RWPE2 (cell line): ENCODE measurements at regions not wholly inside any gene's neighbourhood (a gene's known extent, or its start where the extent isn't known, plus 50 kb on each side); places are given as distances from the start of the nearest gene placed in this dataset.
"Not testable (repeated sequence)": the region's sequence is repeated elsewhere in the genome, so short reads cannot be mapped to it uniquely, and the experiment has no call there.

Source experiments
- ATAC-seq: fragments of 200-7000 bp; cut with Tn5 transposase; 3 replicates; pipeline ENCODE4 v1.9.1; 2021; ENCODE audit warnings: low read depth
- DNase-seq: peaks from one replicate; pipeline ENCODE4 v3.0.0-alpha.2; 2020; ENCODE audit warnings: low spot score
- H3K27ac ChIP-seq: fragments of 450-650 bp; 2 replicates; pipeline ENCODE4 v1.5.1; 2017; ENCODE audit warnings: mild to moderate bottlenecking; ENCODE audit not compliant: poor library complexity, severe bottlenecking
- H3K27me3 ChIP-seq: fragments of 250-450 bp; sonication (Bioruptor Pico); 2 replicates; pipeline ENCODE4 v1.5.1; 2021; ENCODE audit warnings: mild to moderate bottlenecking, moderate library complexity; ENCODE audit not compliant: insufficient read depth, poor library complexity, severe bottlenecking
- H3K36me3 ChIP-seq: fragments of 250-450 bp; sonication (Bioruptor Pico); 2 replicates; pipeline ENCODE4 v1.5.1; 2020; ENCODE audit warnings: low read depth, mild to moderate bottlenecking, moderate library complexity
- H3K4me1 ChIP-seq: fragments of 250-450 bp; sonication (Bioruptor Pico); 2 replicates; pipeline ENCODE4 v1.5.1; 2021; ENCODE audit warnings: mild to moderate bottlenecking, moderate library complexity; ENCODE audit not compliant: insufficient read depth, poor library complexity, severe bottlenecking
- H3K4me3 ChIP-seq: fragments of 250-450 bp; sonication (Bioruptor Pico); 2 replicates; pipeline ENCODE4 v1.5.1; 2021; ENCODE audit warnings: mild to moderate bottlenecking, moderate library complexity; ENCODE audit not compliant: severe bottlenecking
- H3K9me3 ChIP-seq: fragments of 250-450 bp; sonication (Bioruptor Pico); 2 replicates; pipeline ENCODE4 v1.5.1; 2021; ENCODE audit warnings: mild to moderate bottlenecking, moderate library complexity; ENCODE audit not compliant: severe bottlenecking
- TF ChIP-seq, protein P1 (sequence below): fragments of 450-650 bp; IDR thresholded peaks from one replicate; pipeline ENCODE4 v1.5.1; 2017; ENCODE audit warnings: mild to moderate bottlenecking, moderate library complexity; ENCODE audit not compliant: poor library complexity, severe bottlenecking

DNA sequence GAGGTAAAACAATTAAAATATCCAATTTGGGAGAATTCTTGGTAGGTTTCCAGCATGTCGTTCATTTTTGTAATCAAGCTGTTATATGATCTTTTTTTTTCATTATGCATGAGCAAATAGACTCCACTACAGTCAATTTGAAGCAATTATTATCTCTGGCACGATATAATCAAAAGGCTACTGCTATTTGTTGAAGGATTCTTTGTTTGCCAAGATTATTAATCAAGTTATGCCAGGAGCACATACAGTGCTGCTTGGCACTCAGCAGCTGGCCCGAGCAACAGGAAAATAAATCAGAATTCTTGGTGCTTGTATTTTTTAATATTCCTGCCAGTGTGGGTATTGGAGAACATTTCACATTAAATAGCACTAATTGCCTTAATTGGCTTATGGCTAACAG is 279.5 kb downstream of the RND3 start:
- H3K27ac ChIP-seq: no peak overlapping the region
- no peaks in the 10 kb centered on the region for H3K9me3 ChIP-seq
- DNase-seq: no peak
- H3K27me3 ChIP-seq: no peaks in the 10 kb centered on the region
- H3K4me1 ChIP-seq: no peaks in the 10 kb centered on the region
- TF ChIP-seq, protein P1, sequence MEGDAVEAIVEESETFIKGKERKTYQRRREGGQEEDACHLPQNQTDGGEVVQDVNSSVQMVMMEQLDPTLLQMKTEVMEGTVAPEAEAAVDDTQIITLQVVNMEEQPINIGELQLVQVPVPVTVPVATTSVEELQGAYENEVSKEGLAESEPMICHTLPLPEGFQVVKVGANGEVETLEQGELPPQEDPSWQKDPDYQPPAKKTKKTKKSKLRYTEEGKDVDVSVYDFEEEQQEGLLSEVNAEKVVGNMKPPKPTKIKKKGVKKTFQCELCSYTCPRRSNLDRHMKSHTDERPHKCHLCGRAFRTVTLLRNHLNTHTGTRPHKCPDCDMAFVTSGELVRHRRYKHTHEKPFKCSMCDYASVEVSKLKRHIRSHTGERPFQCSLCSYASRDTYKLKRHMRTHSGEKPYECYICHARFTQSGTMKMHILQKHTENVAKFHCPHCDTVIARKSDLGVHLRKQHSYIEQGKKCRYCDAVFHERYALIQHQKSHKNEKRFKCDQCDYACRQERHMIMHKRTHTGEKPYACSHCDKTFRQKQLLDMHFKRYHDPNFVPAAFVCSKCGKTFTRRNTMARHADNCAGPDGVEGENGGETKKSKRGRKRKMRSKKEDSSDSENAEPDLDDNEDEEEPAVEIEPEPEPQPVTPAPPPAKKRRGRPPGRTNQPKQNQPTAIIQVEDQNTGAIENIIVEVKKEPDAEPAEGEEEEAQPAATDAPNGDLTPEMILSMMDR: no peak
- no peak for ATAC-seq
- H3K4me3 ChIP-seq: no peak overlapping the region
- no peaks in the 10 kb centered on the region for H3K36me3 ChIP-seq

DNA sequence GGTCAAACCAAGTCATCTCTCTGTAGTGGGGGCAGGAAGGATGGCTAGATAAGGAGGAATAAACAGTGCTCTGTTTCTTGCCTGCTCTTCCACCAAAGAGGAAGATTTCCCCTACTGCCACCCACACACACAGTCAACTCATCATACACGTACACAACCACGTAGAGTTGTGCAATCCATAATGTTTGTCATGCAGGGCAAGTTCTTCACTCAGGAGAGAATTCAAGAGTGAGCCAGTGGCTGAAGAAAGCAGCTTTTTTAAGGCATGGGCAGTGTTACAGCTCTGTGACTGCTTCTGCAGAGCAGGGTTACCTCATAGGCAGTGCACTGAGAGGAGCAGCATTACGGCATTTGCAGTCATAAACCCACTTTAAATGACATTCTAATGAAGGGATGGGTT is 283.0 kb downstream of the RND3 start:
- DNase-seq: no peak
- H3K9me3 ChIP-seq: no peaks in the 10 kb centered on the region
- TF ChIP-seq, protein P1: no peak
- no peak for ATAC-seq
- no peak overlapping the region for H3K27ac ChIP-seq
- no peaks in the 10 kb centered on the region for H3K36me3 ChIP-seq
- H3K4me3 ChIP-seq: no peak overlapping the region
- H3K4me1 ChIP-seq: no peaks in the 10 kb centered on the region
- no peaks in the 10 kb centered on the region for H3K27me3 ChIP-seq

DNA sequence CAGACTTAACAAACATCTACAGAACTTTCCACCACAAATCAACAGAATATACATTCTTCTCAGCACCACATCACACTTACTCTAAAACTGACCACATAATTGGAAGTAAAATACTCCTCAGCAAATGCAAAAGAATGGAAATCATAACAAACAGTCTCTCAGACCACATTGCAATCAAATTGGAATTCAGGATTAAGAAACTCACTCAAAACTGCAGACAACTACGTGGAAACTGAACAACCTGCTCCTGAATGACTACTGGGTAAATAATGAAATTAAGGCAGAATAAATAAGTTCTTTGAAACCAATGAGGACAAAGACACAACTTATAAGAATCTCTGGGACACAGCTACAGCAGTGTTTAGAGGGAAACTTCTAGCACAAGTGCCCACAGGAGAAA is 292.7 kb downstream of the RND3 start:
- peaks cover 12% of the 10 kb centered on the region for H3K4me1 ChIP-seq
- not testable (repeated sequence) for H3K9me3 ChIP-seq, H3K36me3 ChIP-seq, H3K4me3 ChIP-seq, H3K27me3 ChIP-seq, ATAC-seq, DNase-seq, H3K27ac ChIP-seq

DNA sequence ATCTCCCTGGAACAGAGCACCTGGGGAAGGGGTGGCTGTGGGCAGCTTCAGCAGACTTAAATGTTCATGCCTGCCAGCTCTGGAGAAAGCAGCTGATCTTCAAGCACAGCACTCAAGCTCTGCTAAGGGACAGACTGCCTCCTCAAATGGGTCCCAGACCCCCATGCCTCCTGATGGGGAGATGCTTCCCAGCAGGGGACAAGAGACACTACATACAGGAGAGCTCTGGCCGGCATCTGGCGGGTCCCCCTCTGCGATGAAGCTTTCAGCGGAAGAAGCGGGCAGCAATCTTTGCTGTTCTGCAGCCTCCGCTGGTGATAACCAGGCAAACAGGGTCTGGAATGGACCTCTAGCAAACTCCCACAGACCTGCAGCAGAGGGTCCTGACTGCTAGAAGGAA is 294.8 kb downstream of the RND3 start:
- Histone ChIP-seq H3K4me3 (no peak overlapping the region), H3K9me3 (no peaks in the 10 kb centered on the region), H3K27me3 (no peaks in the 10 kb centered on the region), H3K27ac (no peak overlapping the region), H3K36me3 (no peaks in the 10 kb centered on the region), H3K4me1 (peaks cover 25% of the 10 kb centered on the region)
- TF ChIP-seq, protein P1: no peak
- DNase-seq: no peak
- ATAC-seq: no peak

DNA sequence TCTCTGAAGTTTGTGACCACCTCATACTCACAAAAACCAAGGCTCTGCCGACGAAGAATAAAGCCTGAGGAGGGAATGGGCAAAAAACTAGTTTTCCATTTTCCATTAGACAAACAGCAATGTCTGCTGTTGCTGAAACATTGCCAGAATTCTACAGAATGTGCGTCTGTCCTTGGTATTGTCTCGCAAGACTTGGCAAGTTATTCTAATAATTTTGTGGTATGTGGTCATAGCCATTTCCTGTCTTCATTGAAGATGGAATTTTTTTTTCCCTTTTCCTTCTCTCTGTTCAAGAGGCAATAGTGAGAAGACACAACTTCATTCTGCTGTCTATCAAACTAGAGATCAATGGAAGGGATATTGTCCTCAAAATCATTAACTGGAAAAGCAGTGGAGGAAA is 296.1 kb downstream of the RND3 start:
- no peak for DNase-seq
- no peaks in the 10 kb centered on the region for H3K27me3 ChIP-seq
- peaks cover 27% of the 10 kb centered on the region for H3K4me1 ChIP-seq
- 0 out of 3 replicates have a peak, but pooled peaks have one; percentile 26 for ATAC-seq
- H3K9me3 ChIP-seq: no peaks in the 10 kb centered on the region
- no peak overlapping the region for H3K4me3 ChIP-seq
- H3K27ac ChIP-seq: peak overlapping the region; percentile 40
- no peaks in the 10 kb centered on the region for H3K36me3 ChIP-seq
- TF ChIP-seq, protein P1: no peak
